ENCODE measurements at regions not wholly inside any gene's neighbourhood (a gene's known extent, or its start where the extent isn't known, plus 50 kb on each side); places are given as distances from the start of the nearest gene placed in this dataset.

DNA sequence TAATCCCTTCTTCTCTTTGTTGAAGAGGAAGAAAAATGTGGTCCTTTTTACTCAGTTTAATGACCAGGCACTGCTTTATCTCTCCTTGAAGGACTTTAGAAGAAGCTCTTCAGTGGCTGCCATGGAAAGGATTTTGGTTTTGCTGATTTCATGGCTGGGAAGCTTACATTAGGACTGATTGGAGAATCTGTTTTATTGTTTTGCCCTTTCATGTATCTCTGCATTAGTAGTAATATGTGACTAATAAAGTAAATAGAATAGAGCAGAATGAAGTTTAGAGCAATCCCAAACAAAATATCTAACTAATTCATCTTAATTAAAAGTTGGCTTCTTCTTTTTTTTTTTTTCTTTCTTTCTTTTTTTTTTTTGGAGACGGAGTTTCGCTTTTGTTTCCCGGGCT is 502.9 kb downstream of the HAO1 start:
- no peak for DNase-seq

DNA sequence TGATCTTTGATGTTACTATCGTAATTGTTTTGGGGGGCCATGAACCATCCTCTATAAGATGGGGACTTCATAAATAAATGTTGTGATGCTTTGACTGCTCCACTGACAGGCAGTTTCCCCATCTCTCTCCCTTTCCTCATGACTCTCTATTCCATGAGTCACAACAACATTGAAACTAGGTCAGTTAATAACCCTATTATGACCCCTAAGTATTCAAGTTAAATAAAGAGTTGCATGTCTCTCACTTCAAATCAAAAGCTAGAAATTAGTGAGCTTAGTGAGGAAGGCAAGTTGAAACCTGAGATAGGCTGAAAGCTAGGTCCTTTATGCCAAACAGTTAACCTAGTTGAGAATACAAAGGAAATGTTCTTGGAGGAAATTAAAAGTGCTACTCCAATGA is 491.0 kb downstream of the HAO1 start:
- DNase-seq = no peak

DNA sequence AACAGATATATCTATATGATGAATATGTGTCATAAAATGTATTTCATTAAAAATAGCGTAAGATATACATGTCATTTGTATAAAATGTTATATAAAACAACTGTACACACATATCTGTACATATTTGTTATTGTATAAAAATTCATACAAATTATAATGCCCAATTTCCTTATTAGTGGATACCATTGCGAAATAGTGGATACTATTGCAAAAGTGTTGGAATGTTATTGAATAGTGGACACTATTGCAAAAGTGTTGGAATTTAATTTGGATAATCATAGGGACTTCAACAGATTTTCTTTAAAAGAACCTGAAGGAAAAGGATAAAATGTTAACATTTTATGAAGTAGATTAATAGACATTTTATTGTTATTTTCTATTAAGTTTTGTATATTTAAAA is 487.4 kb downstream of the HAO1 start:
- no peak for DNase-seq

DNA sequence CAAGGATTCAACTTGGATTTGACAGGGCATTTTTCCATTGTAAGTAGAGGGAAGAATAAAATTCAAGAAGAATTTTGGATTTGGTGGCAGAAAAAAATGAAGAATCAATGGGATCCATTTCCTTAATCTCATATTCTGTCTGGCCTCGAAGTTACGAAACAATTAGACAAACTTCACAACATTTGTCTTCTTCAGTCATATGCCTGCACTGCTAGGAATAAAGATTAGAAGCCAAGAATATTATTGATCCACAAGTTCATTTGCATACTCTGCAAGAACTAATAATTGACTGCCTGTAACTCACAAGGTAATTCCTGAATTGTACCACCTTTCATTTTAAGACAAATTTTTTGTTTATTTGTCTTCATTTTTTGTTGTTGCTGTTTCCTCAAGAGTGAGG is 486.2 kb downstream of the HAO1 start:
- DNase-seq = no peak

DNA sequence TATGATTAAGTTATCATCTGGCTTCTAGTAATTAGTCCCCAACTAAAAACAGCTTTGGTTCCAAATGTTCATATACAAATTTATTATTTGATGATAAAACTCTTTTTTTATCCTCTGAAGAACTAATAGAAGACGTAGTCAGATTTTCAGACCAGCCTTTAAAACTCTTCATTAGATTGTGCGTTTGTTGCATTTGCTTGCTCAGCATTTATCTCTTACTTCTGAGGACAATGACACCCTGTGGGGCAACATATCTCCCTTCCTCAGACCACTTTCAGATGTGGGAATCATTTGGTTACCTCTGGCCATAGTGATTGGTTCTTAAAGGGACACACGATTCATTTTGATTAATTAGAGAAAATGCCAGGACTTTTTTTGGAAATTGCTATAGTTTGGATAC is 481.8 kb downstream of the HAO1 start:
- DNase-seq = no peak

DNA sequence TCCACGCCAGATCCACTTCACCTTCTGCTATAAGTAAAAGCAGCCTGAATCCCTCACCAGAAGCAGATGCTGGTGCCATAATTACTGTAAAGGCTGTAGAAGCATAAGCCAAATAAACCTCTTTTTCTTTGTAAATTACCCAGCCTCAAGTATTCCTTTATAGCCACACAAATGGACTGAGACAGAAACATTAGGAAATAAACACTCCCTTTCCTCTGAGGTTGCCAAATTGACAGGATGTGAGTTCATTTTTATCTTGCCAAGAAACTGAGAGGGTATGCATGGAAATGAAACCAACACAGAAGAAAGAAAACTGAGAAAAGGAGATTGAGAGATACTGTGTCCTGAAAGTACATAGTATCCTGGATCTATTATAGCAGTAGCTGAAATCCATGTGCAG is 481.2 kb downstream of the HAO1 start:
- DNase-seq = no peak

DNA sequence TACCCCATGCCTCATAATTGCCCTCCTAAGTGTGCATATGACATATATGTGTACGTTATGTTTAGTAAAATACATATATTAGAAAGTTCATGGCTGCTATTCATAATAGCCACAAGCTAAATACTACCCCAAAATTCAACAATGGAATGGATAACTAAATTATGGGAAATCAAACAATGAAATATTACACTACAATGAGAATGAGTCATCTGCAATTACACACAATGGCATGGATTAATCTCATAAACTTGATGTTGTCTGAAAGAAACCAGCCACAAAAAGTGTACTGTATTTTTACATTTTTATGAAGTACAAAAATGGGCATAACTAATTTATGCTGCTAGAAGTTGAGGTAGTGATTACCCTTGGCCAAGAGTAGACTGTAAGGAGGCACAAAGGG is 477.0 kb downstream of the HAO1 start:
- no peak for DNase-seq

DNA sequence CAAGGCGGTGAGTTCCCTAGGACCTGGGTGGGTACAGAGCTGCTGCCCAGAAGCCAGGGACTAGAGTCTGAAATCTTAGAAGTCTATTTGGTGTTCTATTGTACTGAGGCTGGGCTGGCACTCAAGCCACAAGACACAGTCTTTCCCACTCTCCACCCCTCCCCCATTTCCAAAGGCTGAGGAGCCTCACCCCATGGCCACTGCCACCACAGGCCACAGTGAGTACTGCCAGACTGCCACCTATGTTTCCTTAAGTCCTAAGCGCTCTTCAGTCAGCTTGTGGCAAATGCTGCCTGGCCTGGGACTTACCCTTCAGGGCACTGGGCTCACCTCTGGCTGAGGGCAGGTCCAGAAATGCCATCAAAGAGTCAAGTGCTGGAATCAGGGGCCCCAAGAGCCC is 469.3 kb downstream of the HAO1 start:
- no peak for DNase-seq

DNA sequence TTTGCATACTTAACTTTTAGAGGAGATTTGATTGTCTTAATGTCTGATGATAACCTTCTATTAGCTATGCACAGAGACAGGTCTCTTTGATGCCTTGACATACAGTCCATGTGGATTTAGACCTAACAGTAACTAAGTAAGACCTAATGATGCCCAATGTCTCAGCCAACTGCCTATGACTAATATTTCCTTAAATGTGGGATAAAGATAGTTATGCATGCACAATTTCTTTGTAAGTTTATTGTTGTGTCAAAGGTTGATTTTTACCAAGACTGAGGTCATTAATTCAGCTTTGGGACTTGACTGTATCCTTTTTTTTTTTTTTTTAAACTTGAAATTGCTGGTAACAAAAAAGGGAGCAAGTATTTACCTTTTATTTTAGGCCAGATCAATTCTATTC is 450.0 kb downstream of the HAO1 start:
- DNase-seq = no peak

DNA sequence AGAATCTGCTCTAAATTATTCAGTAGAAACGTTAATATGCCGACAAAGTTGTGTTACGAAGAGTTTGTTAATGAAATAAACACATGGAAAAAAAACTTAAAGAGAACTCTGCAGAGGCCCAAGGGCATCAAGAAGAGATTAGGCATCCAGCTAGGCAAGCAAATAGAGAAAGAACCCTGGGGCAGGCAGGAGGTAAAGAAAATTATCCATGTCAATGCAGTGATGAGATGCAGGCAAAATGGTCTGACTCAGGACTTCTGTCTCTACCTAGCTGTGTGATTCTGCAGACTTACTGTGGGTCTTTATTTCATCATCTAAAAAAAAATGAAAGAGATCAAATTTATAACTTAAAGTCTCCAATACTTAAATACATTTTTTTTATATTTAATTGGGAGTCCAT is 448.0 kb downstream of the HAO1 start:
- no peak for DNase-seq

DNA sequence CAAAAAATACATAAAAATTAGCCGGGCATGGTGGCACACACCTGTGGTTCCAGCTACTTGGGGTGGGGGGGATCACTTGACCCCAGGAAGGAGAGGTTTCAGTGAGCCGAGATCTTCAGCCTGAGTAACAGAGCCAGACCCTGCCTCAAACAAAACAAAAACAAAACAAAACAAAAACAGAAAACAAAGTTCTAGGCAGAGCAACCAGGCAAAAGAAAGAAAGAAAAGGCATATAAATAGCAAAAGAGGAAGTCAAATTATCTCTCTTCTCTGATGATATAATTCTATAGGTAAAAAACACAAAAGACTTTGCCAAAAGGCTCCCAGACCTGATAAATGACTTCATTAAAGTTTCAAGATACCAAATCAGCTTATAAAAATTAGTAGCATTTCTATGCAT is 446.9 kb downstream of the HAO1 start:
- no peak for DNase-seq

DNA sequence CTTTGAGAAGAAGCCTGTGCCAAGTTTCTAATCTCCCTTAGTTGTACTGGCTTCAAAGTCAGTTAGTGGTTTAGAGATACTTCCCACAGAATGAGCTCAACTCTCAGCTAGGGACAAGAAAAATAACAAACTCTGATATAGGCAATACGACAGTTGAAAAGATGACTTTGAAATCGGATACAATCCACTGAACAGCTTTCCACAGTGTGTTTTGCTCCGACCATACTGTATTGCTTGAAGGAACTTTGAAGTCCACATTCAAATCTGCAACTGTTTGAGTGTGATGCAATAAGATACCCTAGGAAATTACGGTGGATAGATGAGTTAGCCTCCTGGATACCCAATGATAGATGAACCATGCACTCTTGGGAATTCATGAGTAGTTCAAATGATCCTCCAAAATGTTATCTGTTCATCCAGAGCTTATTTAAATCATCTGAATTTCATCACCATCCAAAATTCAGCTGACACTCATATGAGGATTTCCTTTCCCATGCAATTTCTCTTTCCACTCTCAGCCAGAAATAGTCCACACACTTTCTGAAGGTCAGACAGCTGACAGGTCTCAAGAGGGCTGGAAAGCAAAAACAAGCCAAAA is 443.8 kb downstream of the HAO1 start:
- DNase-seq = no peak

DNA sequence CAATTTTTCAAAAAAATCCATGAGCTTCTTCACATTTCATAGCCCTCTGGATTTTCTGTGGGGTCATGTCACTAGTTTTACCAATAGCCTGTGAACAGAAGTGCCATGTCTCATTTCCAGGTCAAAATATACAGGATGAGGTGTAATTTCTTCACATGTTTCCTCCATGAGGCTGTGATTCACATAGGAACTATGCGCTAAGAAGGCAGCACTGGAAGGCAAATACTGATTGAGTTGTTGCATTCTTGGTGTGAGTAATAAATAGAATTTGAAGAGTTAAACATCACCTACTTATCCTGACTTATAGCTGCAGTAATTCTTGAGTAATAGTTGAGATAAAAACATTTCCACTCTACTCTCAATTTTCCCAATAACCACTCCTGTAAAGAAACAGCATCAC is 442.3 kb downstream of the HAO1 start:
- DNase-seq = no peak

DNA sequence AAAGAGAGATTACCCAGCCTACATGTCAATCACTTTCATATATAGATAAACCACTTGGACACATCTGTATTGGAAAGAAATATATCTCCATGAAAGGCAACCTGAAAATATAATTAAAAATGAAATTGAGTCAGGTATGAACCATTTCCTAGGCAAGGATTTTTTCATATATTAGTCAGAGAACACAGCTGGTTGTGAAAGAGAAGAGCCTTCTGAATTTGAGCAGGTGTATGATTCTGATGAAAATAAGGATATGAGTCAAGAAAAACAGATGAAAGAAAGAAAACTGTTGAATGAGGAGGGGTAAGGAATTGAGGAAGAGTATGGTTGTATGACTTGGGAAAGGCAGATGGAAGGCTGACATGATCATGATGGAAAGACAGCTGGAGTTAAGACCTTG is 441.1 kb downstream of the HAO1 start:
- DNase-seq = no peak

DNA sequence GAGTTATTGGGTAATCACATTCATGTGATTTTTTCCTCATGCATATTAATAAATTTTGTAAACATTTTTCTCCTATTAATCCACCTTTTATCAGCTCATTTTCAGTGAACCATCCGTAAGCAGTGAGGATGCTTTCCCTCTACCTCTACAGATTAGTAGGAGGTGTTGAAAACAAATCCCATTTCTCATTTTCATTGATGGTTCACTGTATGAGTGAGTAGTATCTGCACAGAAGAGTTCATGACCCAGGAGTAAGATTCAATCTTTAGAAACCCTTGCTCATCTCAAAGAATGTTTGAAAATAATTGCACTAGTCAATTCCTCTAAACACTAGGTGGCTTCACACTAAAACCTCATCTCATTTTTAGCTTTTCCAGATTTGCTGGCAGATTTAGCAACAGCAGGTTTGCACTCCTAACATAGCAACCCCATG is 440.0 kb downstream of the HAO1 start:
- no peak for DNase-seq

DNA sequence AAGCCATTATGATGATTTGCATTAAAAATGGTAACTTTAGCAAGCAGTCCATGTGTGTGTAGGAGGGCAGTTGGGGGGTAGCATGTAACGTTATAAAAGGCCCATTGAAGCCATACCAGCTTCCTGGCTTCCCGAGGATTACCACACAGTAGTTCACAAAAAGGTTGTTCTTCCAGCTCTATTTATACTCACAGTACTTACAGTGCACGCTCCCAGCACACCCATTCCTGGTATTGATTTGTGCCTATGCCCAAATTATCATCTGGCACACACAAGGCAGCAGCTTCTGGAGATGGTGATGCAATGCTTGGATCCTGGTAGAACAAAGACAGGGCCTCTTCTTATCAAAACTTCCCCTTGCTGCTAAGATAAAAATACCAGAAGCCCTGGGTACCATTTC is 436.8 kb downstream of the HAO1 start:
- no peak for DNase-seq

DNA sequence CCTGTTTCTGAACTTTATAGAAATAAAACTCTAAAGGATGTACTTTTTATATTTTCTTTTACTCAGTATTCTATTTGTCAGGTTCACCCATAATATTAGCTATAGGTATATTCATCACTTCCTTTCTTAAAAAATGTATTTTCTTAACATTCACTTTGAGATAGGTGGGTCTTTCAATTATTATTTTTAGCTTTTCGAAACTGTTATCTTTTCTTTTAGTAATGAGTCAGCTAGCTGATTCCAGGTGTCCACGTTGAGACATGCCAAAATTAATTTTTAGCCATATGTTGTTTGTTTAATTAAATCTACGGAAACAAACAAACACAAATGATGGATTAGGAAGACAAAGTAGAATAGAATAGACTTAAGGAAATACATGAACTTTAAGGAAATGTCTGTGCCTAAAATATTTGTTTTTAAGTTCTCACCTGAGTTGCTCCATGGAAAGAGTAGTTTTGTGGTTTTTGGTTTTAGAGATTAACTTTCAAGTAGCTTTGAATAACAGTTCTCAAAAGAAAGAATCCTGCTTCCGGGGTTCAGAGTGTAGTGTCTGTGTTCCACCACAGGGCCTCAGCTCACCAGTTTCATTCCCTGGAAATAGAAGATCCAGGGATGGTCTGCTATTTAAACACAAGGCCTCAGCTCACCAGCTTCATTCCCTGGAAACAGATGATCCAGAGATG is 435.0 kb downstream of the HAO1 start:
- no peak for DNase-seq

DNA sequence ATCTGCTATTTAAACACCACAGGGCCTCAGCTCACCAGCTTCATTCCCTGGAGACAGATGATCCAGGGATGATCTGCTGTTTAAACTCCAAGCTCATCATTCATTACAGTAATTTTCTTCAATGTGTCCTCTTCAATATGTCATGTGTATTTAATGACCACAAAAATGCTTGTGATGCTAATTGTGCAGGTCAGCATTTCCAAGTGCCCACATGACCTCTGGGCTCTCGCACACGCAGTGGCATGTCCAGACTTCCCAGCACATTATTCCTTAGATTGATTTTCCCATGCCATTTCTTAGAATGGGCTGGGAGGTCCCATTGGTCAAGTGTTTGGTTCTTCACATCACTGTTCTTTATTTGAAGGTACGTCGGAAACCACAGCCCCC is 434.4 kb downstream of the HAO1 start:
- no peak for DNase-seq

DNA sequence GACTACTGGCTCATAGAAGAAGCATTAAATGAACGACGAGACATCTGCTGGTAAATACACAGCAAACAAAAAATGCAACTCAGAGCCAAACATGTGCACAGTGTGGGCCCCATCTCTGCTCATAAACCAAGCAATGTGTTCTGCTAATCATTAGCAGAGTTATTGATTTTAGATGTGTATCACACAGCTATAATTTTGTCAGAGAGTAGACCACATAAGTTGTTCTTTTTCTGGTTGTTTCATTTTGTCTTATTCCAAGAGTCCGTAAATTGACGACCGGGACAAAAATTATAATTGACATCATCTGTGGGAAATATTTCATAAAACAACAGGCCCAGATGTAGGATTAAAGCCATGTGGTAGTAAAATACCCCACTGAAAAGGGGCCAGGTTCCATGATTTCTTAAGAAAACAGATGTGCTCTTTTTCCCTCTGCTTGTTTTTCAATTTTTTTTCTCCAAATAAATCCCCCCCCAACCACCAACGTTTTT is 423.6 kb downstream of the HAO1 start:
- no peak for DNase-seq

DNA sequence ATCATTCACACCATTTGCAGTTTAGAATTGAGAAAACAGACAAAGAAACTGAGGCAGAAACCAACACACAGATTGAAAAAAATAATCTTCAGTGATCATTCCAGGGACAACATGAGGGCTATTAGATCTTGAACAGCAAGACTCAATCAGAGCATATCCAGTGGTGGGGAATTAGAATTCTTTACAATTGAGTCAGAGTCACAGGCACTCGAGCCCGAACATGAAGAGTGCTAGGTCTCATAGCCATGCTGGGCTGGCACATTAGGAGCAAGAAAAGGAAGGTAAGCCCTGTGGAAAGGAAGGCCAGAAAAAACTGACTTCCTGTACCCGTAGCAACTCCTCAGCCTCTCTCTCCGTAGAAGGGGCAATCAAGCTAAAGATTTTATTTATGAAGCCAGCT is 419.9 kb downstream of the HAO1 start:
- no peak for DNase-seq

DNA sequence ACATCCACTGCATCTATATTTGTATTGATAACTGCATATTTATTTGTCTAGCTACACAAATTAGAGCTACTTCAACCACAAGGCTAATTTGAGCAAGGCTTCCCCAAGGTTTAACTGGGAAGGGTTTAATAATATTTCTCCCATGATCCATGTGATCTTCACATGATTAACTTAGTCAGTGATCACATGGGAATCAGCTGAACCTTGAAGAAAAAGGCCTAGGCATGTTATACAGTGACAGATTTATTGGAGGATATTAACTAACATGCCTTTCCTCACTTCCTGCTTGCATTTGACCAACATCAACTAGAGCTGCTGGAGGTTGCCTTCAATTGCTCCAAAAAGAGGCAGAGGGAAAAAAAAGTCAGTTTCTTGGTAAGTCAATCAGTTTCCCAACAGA is 417.0 kb downstream of the HAO1 start:
- DNase-seq = no peak

DNA sequence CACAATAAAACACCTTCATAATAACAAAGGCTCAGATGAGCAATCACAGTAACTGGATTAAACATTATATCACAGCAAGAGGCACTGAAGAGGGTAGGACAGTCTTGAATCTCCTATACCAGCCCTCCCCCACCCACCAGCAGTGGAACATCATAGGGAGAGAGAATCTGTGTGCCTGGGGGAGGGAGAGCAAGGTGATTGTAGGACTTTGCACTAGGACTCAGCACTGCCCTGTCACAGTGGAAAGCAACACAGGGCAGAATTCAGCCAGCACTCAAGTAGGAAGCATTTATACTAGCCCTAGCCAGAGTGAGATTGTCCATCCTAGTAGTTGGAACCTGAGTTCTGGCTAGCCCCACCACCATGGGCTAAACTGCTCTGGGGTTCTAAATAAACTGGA is 400.2 kb downstream of the HAO1 start:
- DNase-seq = no peak

DNA sequence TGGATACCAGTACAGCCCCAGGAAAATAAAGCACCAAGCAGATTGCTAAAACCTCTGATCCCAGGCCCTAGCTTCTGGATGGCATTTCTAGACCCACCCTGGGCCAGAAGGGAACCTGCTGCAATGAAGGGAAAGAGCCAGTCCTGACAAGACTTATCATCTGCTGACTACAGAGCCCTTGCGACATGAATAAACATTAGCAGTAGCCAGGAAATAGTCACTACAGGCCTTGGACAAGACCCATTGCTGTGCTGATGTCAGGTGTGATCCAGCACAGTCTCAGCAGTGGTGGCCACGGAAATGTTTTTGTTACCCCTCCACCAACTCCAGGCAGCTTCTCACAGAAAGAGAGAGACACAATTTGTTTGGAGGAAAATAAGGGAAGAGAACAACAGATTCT is 399.3 kb downstream of the HAO1 start:
- no peak for DNase-seq

DNA sequence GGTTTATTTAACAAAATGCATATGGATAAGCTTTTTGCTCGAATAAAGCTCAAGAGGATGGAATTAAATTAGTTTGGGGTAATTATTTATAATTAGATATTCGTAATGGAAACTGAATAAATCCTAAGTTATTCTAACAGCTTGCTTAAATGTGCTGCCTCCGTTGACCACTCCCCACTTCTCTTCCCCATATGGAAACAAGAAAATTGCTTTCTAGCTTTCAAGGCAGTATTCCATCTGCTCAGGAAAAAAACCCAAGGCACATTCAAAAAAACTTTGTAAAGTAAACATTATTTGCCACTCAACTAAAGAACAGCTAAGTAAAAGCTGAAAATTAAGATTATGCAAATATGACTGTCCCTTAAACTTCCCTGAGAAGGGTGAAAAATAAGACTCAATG is 369.2 kb downstream of the HAO1 start:
- DNase-seq = no peak

DNA sequence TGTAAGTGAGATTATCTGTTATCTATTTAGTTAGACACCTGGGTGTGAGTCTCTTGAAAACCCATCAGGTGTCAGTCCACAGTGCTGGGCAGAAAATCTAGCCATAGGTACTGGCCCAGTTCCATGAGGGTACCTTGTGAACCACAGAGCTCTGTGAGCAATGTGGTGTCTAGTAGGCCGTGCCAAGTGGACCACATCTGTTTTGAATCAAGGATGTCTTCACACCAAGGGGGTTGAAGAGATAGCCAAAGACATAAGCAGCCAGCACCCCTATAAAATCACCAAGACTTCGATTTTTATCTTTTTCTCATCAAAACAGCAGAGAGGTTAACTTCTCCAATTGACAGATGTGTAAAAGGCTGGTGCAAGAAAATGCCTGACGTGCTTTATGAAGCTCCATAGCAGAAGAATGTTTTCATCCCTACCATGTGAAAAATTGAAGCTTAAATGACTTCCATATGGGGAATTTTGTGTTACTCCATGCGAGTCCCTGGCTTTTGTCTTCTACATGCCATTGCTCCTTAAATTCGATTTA is 368.7 kb downstream of the HAO1 start:
- no peak for DNase-seq

Measured in hematopoietic multipotent progenitor cell treated with erythropoietin and hydrocortisone succinate and interleukin-3 and kit ligand, for 6 days (in vitro differentiated cells).